DMS53 treated with DMSO at 0.1 percent for 48 hours (cell line): ENCODE measurements at regions not wholly inside any gene's neighbourhood (a gene's known extent, or its start where the extent isn't known, plus 50 kb on each side); places are given as distances from the start of the nearest gene placed in this dataset.
"Not testable (repeated sequence)": the region's sequence is repeated elsewhere in the genome, so short reads cannot be mapped to it uniquely, and the experiment has no call there.

Experiments used
- DNase-seq: peaks from one replicate; lab custom pipeline; 2025; ENCODE audit not compliant: unreplicated experiment; lab: John Stamatoyannopoulos, UW

GRCh38 chr7:29619111-29619510, 55.5 kb downstream of the PRR15 start:
- DNase-seq, result no peak

- DNase-seq, result no peak
Measured at GRCh38 chr7:29619848-29620555, 56.4 kb downstream of the PRR15 start.

DNA sequence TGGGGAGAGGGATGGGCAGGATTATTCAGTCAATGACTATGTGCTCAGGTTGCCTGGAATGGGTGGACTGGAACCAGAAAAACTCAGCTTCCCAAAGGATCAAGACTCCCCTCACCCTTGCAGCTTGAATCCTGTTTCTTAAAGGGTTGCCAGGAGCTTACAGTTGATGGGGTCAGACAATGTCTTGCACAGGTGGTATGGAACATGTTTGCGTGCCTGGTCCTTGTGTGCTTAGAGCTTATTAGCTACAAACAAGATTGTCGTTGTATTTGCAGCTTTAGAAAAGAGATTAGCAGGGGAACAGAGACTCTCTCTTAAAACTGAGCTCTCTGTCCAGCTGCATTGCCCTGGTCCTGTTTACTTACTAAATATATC, 56.9 kb downstream of the PRR15 start:
- DNase-seq, result peak; percentile 14

- DNase-seq, result no peak
Measured at GRCh38 chr7:29622335-29623265, 59.0 kb downstream of the PRR15 start.

DNA sequence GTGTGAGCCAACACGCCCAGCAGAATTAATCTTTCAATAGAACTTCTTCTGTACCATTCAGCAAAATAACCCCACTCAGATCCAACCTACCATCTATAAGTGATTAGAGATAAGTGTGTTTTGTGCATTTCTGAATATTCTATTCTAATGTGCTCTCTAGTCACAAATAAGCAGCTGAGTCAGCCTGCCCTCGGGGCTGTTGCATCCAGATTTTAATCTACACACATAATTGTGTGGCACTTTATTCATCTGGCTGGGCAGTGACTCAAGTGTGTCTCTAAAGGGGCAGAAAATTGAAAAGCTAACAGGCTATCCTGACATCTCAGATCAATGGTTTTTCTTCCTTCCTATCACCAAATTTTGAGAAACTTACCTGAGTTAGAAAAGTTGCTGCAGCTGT, 60.3 kb downstream of the PRR15 start:
- no peak for DNase-seq

GRCh38 chr7:29626730-29627129, 63.1 kb downstream of the PRR15 start:
- DNase-seq, result no peak

GRCh38 chr7:29627631-29628030, 64.0 kb downstream of the PRR15 start:
- no peak for DNase-seq

DNA sequence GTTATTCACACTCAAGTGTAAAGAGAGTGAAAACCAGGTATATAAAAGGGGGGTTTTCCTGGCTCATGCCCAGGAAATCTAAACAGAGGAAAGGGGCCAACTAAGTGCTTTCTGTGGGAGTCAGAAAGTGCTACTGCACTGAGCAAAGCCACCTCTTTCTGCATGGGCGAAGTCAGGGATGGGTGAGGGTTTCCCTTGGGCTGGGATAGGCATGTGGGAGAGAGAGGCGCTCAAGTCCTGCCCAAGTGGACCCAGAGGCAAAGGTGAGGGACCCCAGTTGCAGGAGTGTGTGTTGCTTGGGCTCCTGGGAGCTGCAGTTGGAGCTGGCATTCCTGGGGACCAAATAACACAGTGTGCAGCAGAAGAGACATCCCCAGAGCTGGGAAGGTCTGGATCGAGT, 65.9 kb downstream of the PRR15 start:
- no peak for DNase-seq

DNA sequence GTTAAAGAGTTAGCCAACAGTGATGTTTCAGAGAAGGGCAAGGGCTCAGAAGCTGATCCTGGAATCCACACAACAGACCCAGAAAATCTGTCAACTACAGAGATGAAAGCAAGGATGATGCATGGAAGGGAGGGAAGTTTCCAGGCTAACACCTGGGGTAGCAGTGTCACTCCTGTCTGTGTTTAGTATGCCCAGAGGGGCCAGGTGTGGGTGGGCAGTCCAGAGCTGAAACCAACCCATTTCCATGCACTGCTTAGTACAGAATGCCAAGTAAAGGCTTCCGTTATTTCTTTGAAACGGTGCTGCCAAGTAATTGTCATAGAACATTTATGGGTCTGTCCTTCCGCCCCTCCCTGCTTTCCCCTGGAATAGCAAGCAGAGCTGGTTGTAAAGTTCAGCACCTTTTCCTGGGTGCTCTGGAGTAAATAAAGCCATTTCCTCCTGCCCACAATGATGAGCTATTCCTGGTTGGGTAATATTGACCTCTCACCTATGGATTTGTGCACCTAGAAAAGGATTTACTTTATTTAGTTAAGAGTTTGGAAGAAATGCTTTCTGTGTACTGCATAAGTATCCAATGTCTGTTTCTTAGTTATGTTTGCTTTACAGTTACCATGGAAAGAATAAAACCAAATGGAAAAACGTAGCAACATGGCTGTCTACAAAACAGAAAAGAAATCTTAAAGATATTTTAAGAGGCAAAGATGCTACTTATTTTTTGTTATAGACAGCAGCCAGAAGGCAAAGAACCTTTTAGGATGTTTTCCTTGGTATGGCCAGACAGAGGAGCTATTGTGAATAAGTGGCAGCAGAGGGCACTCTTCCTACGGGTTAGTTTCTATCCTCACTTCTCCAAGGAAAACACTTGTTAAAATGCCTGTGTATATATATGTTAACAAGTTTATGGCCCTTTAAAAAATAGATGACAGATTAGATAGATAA, 71.7 kb downstream of the PRR15 start:
- peak; percentile 77 for DNase-seq

DNA sequence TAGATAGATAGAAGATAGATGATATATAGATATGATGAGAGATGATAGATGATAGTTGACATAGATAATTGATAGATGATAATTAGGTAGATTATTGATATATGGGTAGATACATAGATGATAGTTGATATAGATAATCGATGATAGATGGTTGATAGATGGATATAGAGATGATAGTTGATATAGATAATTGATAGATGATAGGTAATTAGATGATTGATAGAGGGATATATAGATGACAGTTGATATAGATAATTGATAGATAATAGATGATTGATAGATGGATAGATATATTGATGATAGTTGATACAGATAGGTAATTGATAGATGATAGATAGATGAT, 72.3 kb downstream of the PRR15 start:
- no peak for DNase-seq

DNA sequence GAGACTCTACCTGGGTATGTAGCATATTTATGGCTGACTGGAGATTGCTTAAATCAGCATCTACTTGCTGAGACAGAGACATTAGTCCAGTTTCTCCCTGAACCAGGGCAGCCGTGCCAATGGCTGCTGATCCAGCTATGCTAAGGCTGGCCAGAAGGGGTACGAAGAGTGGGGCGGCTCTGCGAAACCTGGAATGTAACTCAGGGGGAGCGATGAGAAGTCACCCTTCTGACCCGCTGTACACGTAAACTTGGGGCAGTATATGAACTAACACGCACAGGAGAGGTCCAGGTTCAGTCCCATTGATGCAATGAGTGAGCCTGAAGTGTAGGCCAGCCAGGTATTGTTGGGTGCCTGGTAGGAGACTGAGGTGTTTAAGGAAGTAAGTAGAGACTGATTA, 73.7 kb downstream of the PRR15 start:
- no peak for DNase-seq

DNA sequence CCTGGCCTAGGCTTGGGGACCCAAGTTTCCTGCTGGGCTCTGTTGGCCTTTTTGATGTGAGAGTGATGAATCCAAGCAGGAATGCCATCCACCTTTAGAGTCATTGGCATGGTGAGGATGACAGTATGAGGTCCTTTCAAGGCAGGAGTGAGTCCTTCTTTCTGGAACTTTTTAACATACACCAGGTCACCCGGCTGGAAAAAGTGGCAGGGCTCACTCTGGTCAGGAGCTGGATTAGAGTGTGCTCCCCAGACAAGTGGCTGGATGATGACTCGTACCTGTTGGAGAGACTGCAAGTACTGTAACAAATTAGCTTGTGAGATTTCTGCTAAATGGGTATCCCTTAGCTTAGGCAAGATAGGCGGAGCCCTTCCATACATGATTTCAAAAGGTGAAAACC, 75.2 kb downstream of the PRR15 start:
- DNase-seq, result not testable (repeated sequence)

DNA sequence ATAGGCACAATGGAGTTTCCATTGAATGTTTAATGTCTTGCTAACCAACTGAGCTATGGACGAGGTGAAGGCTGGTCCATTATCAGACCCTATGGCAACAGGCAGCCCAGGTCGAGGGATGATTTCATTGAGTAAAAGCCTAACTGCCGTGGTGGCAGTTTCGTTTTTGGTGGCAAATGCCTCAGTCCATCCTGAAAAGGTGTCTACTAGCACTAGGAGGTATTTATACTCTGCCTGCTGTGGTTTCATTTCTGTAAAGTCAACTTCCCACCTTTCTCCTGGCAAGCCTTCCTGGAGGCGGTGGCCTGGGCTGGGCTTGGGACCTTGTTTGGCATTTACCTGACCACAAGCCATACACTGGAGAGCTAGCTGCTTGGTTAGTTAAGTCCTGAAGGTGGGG, 75.8 kb downstream of the PRR15 start:
- DNase-seq, result no peak

- DNase-seq, result peak; percentile 20
Measured at GRCh38 chr7:29639886-29640595, 76.4 kb downstream of the PRR15 start.

DNA sequence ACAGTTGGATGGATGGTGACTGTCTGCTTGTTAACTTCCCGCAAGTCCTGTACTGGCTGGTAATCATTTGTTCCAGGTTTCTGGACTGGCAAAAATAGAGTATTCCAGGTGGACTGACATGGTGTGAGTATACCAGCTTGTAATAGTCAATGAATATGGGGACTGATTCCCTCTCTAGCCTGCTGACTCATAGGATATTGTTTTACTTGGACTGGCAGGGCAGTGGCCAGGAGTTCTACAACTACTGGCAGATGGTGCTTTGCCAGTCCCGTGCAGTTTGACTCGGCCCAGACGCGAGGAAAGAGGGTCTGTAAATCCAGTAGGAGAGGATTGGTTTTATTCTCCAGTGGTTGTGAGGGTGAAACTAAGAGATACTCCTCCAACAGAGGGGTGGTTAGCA, 78.0 kb downstream of the PRR15 start:
- DNase-seq, result no peak

- no peak for DNase-seq
Measured at GRCh38 chr7:29642494-29643155, 79.0 kb downstream of the PRR15 start.

DNA sequence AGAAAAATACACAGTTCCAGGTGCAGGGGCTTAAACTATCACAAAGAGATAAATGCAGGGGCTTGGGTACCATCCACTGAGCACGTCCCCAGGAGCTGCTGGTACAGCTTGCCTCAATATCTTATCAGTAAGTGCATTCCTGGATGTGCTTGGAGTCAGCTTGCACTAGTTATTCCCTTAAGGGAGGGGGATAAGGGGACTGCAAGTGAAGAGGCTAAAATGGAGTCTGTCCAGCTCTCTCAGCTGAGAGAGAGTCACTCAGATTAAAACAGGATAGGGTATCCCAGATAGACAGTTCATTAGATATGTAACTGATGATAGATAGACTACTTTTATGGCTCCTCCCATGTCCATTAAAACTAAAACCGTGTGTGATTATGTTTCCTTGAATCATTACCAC, 82.5 kb downstream of the PRR15 start:
- DNase-seq, result not testable (repeated sequence)

GRCh38 chr7:29647020-29647654, 83.5 kb downstream of the PRR15 start:
- DNase-seq, result no peak

DNA sequence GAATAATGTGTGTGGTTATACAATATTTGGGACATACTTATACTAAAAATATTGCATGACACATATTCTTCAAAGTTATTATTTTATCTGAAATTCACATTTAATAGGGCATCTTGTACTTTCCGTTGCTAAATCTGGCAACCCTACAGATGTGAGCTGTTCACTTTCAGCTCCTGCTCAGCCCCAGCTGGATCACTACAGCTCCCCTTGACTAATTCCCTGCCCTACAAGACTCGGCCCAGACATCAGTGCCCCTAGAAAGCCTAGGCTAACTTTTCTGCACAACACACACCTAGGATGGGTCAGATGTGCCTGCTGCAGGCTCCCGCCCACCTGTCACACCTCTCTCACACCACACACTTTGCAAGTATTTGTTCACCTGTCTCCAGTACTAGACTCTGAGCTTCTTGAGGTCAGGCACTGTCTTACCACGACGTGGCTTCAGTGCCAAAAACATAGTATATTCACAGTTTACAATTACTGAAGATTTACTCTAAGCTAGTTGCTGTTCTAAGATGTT, 84.1 kb downstream of the PRR15 start:
- DNase-seq, result not testable (repeated sequence)
